GM23338 (cell line): ENCODE measurements at regions not wholly inside any gene's neighbourhood (a gene's known extent, or its start where the extent isn't known, plus 50 kb on each side); places are given as distances from the start of the nearest gene placed in this dataset.

Experiments used
- ATAC-seq: fragments of 200-7000 bp; cut with Tn5 transposase; 3 replicates; pipeline ENCODE4 v1.9.1; 2020
- DNase-seq: peaks from one replicate; pipeline ENCODE4 v3.0.0-alpha.2; 2015; ENCODE audit warnings: low spot score
- H2AFZ ChIP-seq: fragments of 200-600 bp; sonication (generic); 2 replicates; pipeline ENCODE4 v1.8.0; 2016; ENCODE audit warnings: antibody characterized with exemption, mild to moderate bottlenecking, moderate library complexity
- H3F3A ChIP-seq: fragments of 200-600 bp; sonication (generic); replicated peaks from 2 replicates; pipeline ENCODE4 v1.8.0; 2017; ENCODE audit warnings: antibody characterized with exemption, mixed run types, low read depth
- H3K27ac ChIP-seq: fragments of 200-600 bp; sonication (generic); 2 replicates; pipeline ENCODE4 v1.6.1; 2016; ENCODE audit warnings: low read depth
- H3K27me3 ChIP-seq: fragments of 200-600 bp; sonication (generic); 2 replicates; pipeline ENCODE4 v1.8.0; 2016; ENCODE audit warnings: mild to moderate bottlenecking, mixed run types, moderate library complexity; ENCODE audit not compliant: insufficient read depth
- H3K36me3 ChIP-seq: fragments of 200-600 bp; sonication (generic); 2 replicates; pipeline ENCODE4 v1.8.0; 2016; ENCODE audit warnings: mild to moderate bottlenecking; ENCODE audit not compliant: insufficient read depth
- H3K4me1 ChIP-seq: fragments of 200-600 bp; sonication (generic); 2 replicates; pipeline ENCODE4 v1.8.0; 2016; ENCODE audit warnings: mild to moderate bottlenecking, moderate library complexity; ENCODE audit not compliant: insufficient read depth
- H3K4me2 ChIP-seq: fragments of 200-600 bp; sonication (generic); 2 replicates; pipeline ENCODE4 v1.7.1; 2017; ENCODE audit warnings: mixed run types
- H3K4me3 ChIP-seq: fragments of 200-600 bp; sonication (generic); 2 replicates; pipeline ENCODE4 v1.6.1; 2016; ENCODE audit warnings: mixed run types
- H3K79me2 ChIP-seq: fragments of 200-600 bp; sonication (generic); replicated peaks from 2 replicates; pipeline ENCODE4 v1.8.0; 2017; ENCODE audit warnings: mild to moderate bottlenecking; ENCODE audit not compliant: insufficient read depth
- H3K9me2 ChIP-seq: fragments of 200-600 bp; sonication (generic); 2 replicates; pipeline ENCODE4 v1.8.0; 2017; ENCODE audit not compliant: insufficient read depth
- H4K20me1 ChIP-seq: fragments of 200-600 bp; sonication (generic); replicated peaks from 2 replicates; pipeline ENCODE4 v1.8.0; 2017; ENCODE audit warnings: mild to moderate bottlenecking; ENCODE audit not compliant: insufficient read depth
- H3K27ac Mint-ChIP-seq: 2 replicates; pipeline ENCODE4 v1.8.0; 2020; ENCODE audit warnings: inconsistent platforms, mild to moderate bottlenecking, moderate library complexity, mixed read lengths
- H3K27me3 Mint-ChIP-seq: 3 replicates; pipeline ENCODE4 v1.8.0; 2022; ENCODE audit warnings: low read depth, mild to moderate bottlenecking, moderate library complexity, mixed read lengths, inconsistent platforms; ENCODE audit not compliant: insufficient read depth, poor library complexity
- H3K36me3 Mint-ChIP-seq: 3 replicates; pipeline ENCODE4 v1.8.0; 2021; ENCODE audit warnings: low read depth, mild to moderate bottlenecking, inconsistent platforms, moderate library complexity, mixed read lengths
- H3K4me1 Mint-ChIP-seq: 3 replicates; pipeline ENCODE4 v1.8.0; 2020; ENCODE audit warnings: mild to moderate bottlenecking, inconsistent platforms, mixed read lengths
- H3K4me3 Mint-ChIP-seq: 3 replicates; pipeline ENCODE4 v1.8.0; 2021; ENCODE audit warnings: moderate library complexity, mild to moderate bottlenecking, inconsistent platforms, mixed read lengths
- H3K9me3 Mint-ChIP-seq: 3 replicates; pipeline ENCODE4 v1.8.0; 2020; ENCODE audit warnings: moderate library complexity, mild to moderate bottlenecking, inconsistent platforms, mixed read lengths
- CREB1 ChIP-seq: fragments of 250-450 bp; sonication (Bioruptor Pico); IDR thresholded peaks from 2 replicates; pipeline ENCODE4 v1.5.0; 2020; ENCODE audit warnings: low read depth, mild to moderate bottlenecking, moderate library complexity
- CTCF ChIP-seq, 2 experiments: fragments of 200-600 bp in 1 of 2; sonication (generic) in 1 of 2; conservative IDR thresholded peaks; 2 replicates each; pipeline versions ENCODE4 v1.5.1 to v1.6.1; 2016 to 2017; ENCODE audit warnings: antibody characterized with exemption in 2 of 2, low read depth in 2 of 2, mild to moderate bottlenecking in 2 of 2, moderate library complexity in 1 of 2
- EZH2 ChIP-seq: fragments of 200-600 bp; sonication (generic); IDR thresholded peaks from one replicate; pipeline ENCODE4 v1.8.0; 2017; ENCODE audit warnings: antibody characterized with exemption, mild to moderate bottlenecking, low read depth; ENCODE audit not compliant: unreplicated experiment
- EZH2phosphoT487 ChIP-seq: fragments of 200-600 bp; sonication (generic); IDR thresholded peaks from one replicate; pipeline ENCODE4 v1.8.1; 2018; ENCODE audit warnings: antibody characterized with exemption; ENCODE audit not compliant: unreplicated experiment
- JUNB ChIP-seq: IDR thresholded peaks from one replicate; pipeline ENCODE4 v1.6.1; 2016; ENCODE audit warnings: antibody characterized with exemption; ENCODE audit not compliant: unreplicated experiment
- NANOG ChIP-seq: IDR thresholded peaks from 2 replicates; pipeline ENCODE4 v1.6.1; 2016; ENCODE audit warnings: antibody characterized with exemption, borderline replicate concordance
- POLR2AphosphoS5 ChIP-seq: IDR thresholded peaks from 2 replicates; pipeline ENCODE4 v1.6.1; 2016; ENCODE audit warnings: antibody characterized with exemption, low read depth
- STAT1 ChIP-seq: IDR thresholded peaks from one replicate; pipeline ENCODE4 v1.6.1; 2016; ENCODE audit warnings: antibody characterized with exemption; ENCODE audit not compliant: unreplicated experiment
- ZNF114 ChIP-seq: fragments of 250-450 bp; sonication (Bioruptor Pico); IDR thresholded peaks from 2 replicates; pipeline ENCODE4 v1.5.0; 2020; ENCODE audit warnings: mild to moderate bottlenecking, moderate library complexity
- ZNF331 ChIP-seq: fragments of 250-450 bp; sonication (Bioruptor Pico); IDR thresholded peaks from 2 replicates; pipeline ENCODE4 v1.5.0; 2020; ENCODE audit warnings: low read depth, mild to moderate bottlenecking, moderate library complexity
- ZNF462 ChIP-seq: fragments of 250-450 bp; sonication (Bioruptor Pico); IDR thresholded peaks from 2 replicates; pipeline ENCODE4 v1.5.0; 2020; ENCODE audit warnings: mild to moderate bottlenecking, moderate library complexity
- TF ChIP-seq, protein P1 (sequence below): IDR thresholded peaks from 2 replicates; pipeline ENCODE4 v1.6.1; 2016; ENCODE audit warnings: antibody characterized with exemption
- TF ChIP-seq, protein P2 (sequence below): IDR thresholded peaks from one replicate; pipeline ENCODE4 v1.6.1; 2018; ENCODE audit warnings: antibody characterized with exemption; ENCODE audit not compliant: unreplicated experiment

- ATAC-seq (no peak), DNase-seq (no peak)
- no peaks in the 10 kb centered on the region for H3K4me1 Mint-ChIP-seq
- no peaks in the 10 kb centered on the region for H3K79me2 ChIP-seq
- no peaks in the 10 kb centered on the region for H4K20me1 ChIP-seq
- no peaks in the 10 kb centered on the region for H3K36me3 Mint-ChIP-seq
- no peaks in the 10 kb centered on the region for H3K9me3 Mint-ChIP-seq
- no peaks in the 10 kb centered on the region for H3K4me1 ChIP-seq
- H3K27ac ChIP-seq, result no peak overlapping the region
- no peaks in the 10 kb centered on the region for H3F3A ChIP-seq
- H3K27me3 ChIP-seq, result no peaks in the 10 kb centered on the region
- H3K4me3 Mint-ChIP-seq, result no peak overlapping the region
- peaks cover 1% of the 10 kb centered on the region for H3K27me3 Mint-ChIP-seq
- H3K9me2 ChIP-seq, result no peaks in the 10 kb centered on the region
- H2AFZ ChIP-seq, result no peak overlapping the region
- H3K4me3 ChIP-seq, result no peak overlapping the region
- H3K27ac Mint-ChIP-seq, result no peak overlapping the region
- TF ChIP-seq EZH2phosphoT487 (no peak), JUNB (no peak), ZNF331 (CRISPR knock-in tag) (no peak), CREB1 (CRISPR knock-in tag) (no peak), CTCF (conservative IDR thresholded peaks at IDR 0.05; ENCODE audit: low read depth in 2 of 2) (no peak), ZNF462 (CRISPR knock-in tag) (no peak), NANOG (no peak), EZH2 (no peak), STAT1 (no peak), ZNF114 (CRISPR knock-in tag) (no peak), POLR2AphosphoS5 (no peak)
- TF ChIP-seq, protein P1, sequence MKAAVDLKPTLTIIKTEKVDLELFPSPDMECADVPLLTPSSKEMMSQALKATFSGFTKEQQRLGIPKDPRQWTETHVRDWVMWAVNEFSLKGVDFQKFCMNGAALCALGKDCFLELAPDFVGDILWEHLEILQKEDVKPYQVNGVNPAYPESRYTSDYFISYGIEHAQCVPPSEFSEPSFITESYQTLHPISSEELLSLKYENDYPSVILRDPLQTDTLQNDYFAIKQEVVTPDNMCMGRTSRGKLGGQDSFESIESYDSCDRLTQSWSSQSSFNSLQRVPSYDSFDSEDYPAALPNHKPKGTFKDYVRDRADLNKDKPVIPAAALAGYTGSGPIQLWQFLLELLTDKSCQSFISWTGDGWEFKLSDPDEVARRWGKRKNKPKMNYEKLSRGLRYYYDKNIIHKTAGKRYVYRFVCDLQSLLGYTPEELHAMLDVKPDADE, result no peak
- TF ChIP-seq, protein P2, sequence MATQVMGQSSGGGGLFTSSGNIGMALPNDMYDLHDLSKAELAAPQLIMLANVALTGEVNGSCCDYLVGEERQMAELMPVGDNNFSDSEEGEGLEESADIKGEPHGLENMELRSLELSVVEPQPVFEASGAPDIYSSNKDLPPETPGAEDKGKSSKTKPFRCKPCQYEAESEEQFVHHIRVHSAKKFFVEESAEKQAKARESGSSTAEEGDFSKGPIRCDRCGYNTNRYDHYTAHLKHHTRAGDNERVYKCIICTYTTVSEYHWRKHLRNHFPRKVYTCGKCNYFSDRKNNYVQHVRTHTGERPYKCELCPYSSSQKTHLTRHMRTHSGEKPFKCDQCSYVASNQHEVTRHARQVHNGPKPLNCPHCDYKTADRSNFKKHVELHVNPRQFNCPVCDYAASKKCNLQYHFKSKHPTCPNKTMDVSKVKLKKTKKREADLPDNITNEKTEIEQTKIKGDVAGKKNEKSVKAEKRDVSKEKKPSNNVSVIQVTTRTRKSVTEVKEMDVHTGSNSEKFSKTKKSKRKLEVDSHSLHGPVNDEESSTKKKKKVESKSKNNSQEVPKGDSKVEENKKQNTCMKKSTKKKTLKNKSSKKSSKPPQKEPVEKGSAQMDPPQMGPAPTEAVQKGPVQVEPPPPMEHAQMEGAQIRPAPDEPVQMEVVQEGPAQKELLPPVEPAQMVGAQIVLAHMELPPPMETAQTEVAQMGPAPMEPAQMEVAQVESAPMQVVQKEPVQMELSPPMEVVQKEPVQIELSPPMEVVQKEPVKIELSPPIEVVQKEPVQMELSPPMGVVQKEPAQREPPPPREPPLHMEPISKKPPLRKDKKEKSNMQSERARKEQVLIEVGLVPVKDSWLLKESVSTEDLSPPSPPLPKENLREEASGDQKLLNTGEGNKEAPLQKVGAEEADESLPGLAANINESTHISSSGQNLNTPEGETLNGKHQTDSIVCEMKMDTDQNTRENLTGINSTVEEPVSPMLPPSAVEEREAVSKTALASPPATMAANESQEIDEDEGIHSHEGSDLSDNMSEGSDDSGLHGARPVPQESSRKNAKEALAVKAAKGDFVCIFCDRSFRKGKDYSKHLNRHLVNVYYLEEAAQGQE, result no peak
- H3K4me2 ChIP-seq, result no peak overlapping the region
- no peaks in the 10 kb centered on the region for H3K36me3 ChIP-seq
These were observed 365.4 kb downstream of the ADCYAP1 start for GRCh38 chr18:1270081-1270480.
